ENCODE measurements at regions not wholly inside any gene's neighbourhood (a gene's known extent, or its start where the extent isn't known, plus 50 kb on each side); places are given as distances from the start of the nearest gene placed in this dataset.

DNA sequence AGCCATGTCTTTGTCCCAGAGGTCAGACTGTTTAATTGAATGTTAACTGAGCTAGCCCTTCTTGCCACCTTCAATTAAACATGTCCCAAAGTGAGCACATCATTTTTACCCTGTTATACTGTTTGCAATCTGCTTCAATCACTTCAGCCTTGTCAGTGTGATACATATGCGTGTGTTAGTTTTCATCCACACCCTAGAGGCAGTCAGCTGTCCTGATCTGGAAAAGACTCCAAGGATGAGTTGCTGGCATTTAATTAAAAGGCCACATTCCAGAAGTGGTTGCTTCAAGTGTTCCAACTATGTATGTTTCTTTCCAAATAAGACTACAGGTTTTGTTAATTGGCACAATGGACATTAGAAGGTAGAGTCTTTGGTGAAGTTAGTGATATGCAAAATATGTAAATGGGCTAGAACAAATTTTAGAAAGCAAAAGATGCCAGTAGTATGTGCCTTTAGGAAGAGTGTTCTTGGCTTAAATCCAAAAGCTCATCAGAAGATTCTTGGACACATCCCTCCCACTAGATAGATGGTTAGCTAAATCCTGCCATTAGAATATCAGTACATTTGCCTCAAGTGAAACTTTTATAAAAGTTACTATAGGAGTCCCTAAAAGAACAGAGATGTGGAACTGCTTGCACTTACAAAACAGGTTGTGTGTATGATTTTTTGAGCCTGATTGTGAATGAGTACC is 79.5 kb upstream of the SLIT2 start:
- TF ChIP-seq EP300 (IDR thresholded peaks at IDR 0.05) (no peak), POLR2A (IDR thresholded peaks at IDR 0.05) (no peak)
- TF ChIP-seq, protein P1, sequence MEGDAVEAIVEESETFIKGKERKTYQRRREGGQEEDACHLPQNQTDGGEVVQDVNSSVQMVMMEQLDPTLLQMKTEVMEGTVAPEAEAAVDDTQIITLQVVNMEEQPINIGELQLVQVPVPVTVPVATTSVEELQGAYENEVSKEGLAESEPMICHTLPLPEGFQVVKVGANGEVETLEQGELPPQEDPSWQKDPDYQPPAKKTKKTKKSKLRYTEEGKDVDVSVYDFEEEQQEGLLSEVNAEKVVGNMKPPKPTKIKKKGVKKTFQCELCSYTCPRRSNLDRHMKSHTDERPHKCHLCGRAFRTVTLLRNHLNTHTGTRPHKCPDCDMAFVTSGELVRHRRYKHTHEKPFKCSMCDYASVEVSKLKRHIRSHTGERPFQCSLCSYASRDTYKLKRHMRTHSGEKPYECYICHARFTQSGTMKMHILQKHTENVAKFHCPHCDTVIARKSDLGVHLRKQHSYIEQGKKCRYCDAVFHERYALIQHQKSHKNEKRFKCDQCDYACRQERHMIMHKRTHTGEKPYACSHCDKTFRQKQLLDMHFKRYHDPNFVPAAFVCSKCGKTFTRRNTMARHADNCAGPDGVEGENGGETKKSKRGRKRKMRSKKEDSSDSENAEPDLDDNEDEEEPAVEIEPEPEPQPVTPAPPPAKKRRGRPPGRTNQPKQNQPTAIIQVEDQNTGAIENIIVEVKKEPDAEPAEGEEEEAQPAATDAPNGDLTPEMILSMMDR (IDR thresholded peaks at IDR 0.05) = no peak
